Neural cell (in vitro differentiated cells): ENCODE measurements at regions not wholly inside any gene's neighbourhood (a gene's known extent, or its start where the extent isn't known, plus 50 kb on each side); places are given as distances from the start of the nearest gene placed in this dataset.

Source experiments
- RAD21 ChIP-seq: fragments of 450-650 bp; conservative IDR thresholded peaks from 2 replicates; pipeline ENCODE4 v1.6.1; 2014; ENCODE audit warnings: antibody characterized with exemption, mild to moderate bottlenecking, moderate library complexity
- TF ChIP-seq, protein P1 (sequence below): fragments of 450-650 bp; IDR thresholded peaks from 2 replicates; pipeline ENCODE4 v1.5.1; 2014; ENCODE audit warnings: antibody characterized with exemption, mild to moderate bottlenecking, moderate library complexity; ENCODE audit not compliant: poor library complexity, severe bottlenecking

DNA sequence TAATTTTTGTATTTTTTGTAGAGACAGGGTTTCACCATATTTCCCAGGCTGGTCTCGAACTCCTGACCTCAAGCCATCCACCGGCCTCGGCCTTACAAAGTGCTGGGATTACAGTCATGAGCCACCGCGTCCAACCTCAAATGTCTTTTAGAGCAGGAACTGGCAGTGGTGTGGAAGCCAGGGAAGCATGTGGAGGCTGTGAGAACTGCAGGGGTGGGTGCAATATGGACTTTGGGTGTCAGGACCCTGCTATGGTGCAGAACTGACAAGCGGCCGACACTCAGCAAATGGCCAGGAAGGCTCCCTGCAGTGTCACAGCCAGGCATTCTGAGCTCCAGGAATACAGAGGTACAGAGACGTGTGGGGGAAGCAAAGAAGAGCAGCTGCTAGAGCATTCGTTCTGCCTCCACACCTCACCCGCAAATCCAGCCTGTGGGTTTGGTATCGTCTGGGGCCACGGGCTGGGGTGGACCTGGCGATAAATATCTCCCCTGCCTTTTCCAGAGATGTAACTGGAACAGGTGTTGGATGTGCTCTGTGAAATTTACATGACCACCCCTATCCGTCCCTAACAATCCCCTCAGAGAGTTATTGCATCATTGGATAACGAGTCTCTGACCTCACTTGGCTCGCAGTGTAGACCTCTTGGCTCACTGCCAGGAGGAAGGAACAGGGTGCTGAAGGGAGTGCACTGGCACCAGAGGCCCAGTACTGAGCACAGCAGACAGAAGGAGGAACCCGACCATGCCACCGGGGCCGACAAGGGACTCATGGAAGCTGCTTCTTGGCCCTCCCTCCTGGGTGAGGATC is 624.7 kb upstream of the B3GAT1 start:
- TF ChIP-seq, protein P1, sequence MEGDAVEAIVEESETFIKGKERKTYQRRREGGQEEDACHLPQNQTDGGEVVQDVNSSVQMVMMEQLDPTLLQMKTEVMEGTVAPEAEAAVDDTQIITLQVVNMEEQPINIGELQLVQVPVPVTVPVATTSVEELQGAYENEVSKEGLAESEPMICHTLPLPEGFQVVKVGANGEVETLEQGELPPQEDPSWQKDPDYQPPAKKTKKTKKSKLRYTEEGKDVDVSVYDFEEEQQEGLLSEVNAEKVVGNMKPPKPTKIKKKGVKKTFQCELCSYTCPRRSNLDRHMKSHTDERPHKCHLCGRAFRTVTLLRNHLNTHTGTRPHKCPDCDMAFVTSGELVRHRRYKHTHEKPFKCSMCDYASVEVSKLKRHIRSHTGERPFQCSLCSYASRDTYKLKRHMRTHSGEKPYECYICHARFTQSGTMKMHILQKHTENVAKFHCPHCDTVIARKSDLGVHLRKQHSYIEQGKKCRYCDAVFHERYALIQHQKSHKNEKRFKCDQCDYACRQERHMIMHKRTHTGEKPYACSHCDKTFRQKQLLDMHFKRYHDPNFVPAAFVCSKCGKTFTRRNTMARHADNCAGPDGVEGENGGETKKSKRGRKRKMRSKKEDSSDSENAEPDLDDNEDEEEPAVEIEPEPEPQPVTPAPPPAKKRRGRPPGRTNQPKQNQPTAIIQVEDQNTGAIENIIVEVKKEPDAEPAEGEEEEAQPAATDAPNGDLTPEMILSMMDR: no peak
- no peak for TF ChIP-seq RAD21
